H1 (cell line): ENCODE measurements at regions not wholly inside any gene's neighbourhood (a gene's known extent, or its start where the extent isn't known, plus 50 kb on each side); places are given as distances from the start of the nearest gene placed in this dataset.

Source experiments
- BACH1 ChIP-seq: IDR thresholded peaks from 2 replicates; pipeline ENCODE4 v1.6.1; 2012; ENCODE audit warnings: low read length, improper control_type of control experiment
- BRCA1 ChIP-seq: IDR thresholded peaks from 2 replicates; pipeline ENCODE4 v1.6.1; 2012; ENCODE audit warnings: low read depth, low read length, improper control_type of control experiment
- CREB1 ChIP-seq: IDR thresholded peaks from 2 replicates; pipeline ENCODE4 v1.6.1; 2012; ENCODE audit warnings: inconsistent platforms
- CTCF ChIP-seq, 3 experiments: IDR thresholded peaks; 1 replicate in 2 of 3; 2 replicates in 1 of 3; pipeline versions ENCODE4 v1.5.1 to v1.6.1; 2011; ENCODE audit warnings: low read length in 3 of 3, mild to moderate bottlenecking in 3 of 3, inconsistent platforms in 2 of 3, low read depth in 1 of 3, moderate library complexity in 1 of 3; ENCODE audit not compliant: insufficient read depth in 1 of 3; ENCODE audit errors: control extremely low read depth in 1 of 3
- E2F6 ChIP-seq: IDR thresholded peaks from 2 replicates; pipeline ENCODE4 v1.6.1; 2012; ENCODE audit warnings: inconsistent platforms
- EP300 ChIP-seq, 2 experiments: IDR thresholded peaks; 1 replicate in 1 of 2; 2 replicates in 1 of 2; pipeline ENCODE4 v1.6.1; 2011 to 2012; ENCODE audit warnings: low read depth in 2 of 2, low read length in 2 of 2, mild to moderate bottlenecking in 2 of 2, borderline replicate concordance in 1 of 2, inconsistent platforms in 1 of 2, moderate library complexity in 1 of 2
- GABPA ChIP-seq: IDR thresholded peaks from 2 replicates; pipeline ENCODE4 v1.6.1; 2011; ENCODE audit warnings: mild to moderate bottlenecking, low read length, moderate library complexity, borderline replicate concordance; ENCODE audit not compliant: insufficient read depth
- HDAC2 ChIP-seq, 2 experiments: fragments of 300-600 bp in 1 of 2; sonication (generic) in 1 of 2; IDR thresholded peaks; 2 replicates each; pipeline ENCODE4 v1.6.1; 2011 to 2012; ENCODE audit warnings: low read depth in 2 of 2, low read length in 2 of 2, mild to moderate bottlenecking in 2 of 2, moderate library complexity in 2 of 2, borderline replicate concordance in 1 of 2, inconsistent platforms in 1 of 2
- JUN ChIP-seq: IDR thresholded peaks from 2 replicates; pipeline ENCODE4 v1.6.1; 2011; ENCODE audit warnings: low read depth, mild to moderate bottlenecking, improper control_type of control experiment, low read length
- KDM1A ChIP-seq: fragments of 200-600, 300-600 bp; sonication (generic); IDR thresholded peaks from 2 replicates; pipeline ENCODE4 v1.7.1; 2016; ENCODE audit warnings: mild to moderate bottlenecking, low read length, borderline replicate concordance
- KDM4A ChIP-seq: IDR thresholded peaks from one replicate; pipeline ENCODE4 v1.7.1; 2012; ENCODE audit warnings: low read depth, mild to moderate bottlenecking, moderate library complexity, low read length, inconsistent platforms; ENCODE audit not compliant: severe bottlenecking
- RBBP5 ChIP-seq: IDR thresholded peaks from 2 replicates; pipeline ENCODE4 v1.7.1; 2012; ENCODE audit warnings: low read depth, mild to moderate bottlenecking, inconsistent platforms, low read length, moderate library complexity, borderline replicate concordance
- RXRA ChIP-seq: IDR thresholded peaks from 2 replicates; pipeline ENCODE4 v1.6.1; 2011; ENCODE audit warnings: low read depth, mild to moderate bottlenecking, low read length, moderate library complexity; ENCODE audit not compliant: insufficient read depth
- SIN3A ChIP-seq, 2 experiments: IDR thresholded peaks in 1 of 2; conservative IDR thresholded peaks in 1 of 2; 2 replicates each; pipeline ENCODE4 v1.6.1; 2011 to 2012; ENCODE audit warnings: low read length in 2 of 2, improper control_type of control experiment in 1 of 2, low read depth in 1 of 2, mild to moderate bottlenecking in 1 of 2
- SIX5 ChIP-seq: IDR thresholded peaks from 2 replicates; pipeline ENCODE4 v1.6.1; 2011; ENCODE audit warnings: mild to moderate bottlenecking, low read depth, low read length
- SRF ChIP-seq: IDR thresholded peaks from 2 replicates; pipeline ENCODE4 v1.6.1; 2011; ENCODE audit warnings: mild to moderate bottlenecking, low read depth, low read length, moderate library complexity
- TAF1 ChIP-seq: IDR thresholded peaks from 2 replicates; pipeline ENCODE4 v1.6.1; 2011; ENCODE audit warnings: mild to moderate bottlenecking, low read depth, low read length
- TAF7 ChIP-seq: optimal IDR thresholded peaks from 2 replicates; pipeline ENCODE3; 2011; ENCODE audit warnings: low read depth, mild to moderate bottlenecking, inconsistent platforms, low read length, moderate library complexity, borderline replicate concordance
- TCF12 ChIP-seq: IDR thresholded peaks from 2 replicates; pipeline ENCODE4 v1.6.1; 2011; ENCODE audit warnings: low read depth, mild to moderate bottlenecking, low read length
- YY1 ChIP-seq: IDR thresholded peaks from 2 replicates; pipeline ENCODE4 v1.6.1; 2011; ENCODE audit warnings: low read depth, mild to moderate bottlenecking, low read length

- TF ChIP-seq E2F6 (0 out of 2 replicates have a peak, but pooled peaks have one; percentile 37), KDM4A (peak; percentile 60), CTCF (IDR thresholded peaks at IDR 0.05; ENCODE audit: control extremely low read depth in 1 of 3, insufficient read depth in 1 of 3, low read depth in 1 of 3, low read length in 3 of 3) (peak; percentile 47 to 62 (median 49)), SIX5 (no peak), YY1 (peak; percentile 54; the same call in 1 of the 2 replicates), CREB1 (peak; percentile 44; the same call in 1 of the 2 replicates), TCF12 (no peak), JUN (no peak), RBBP5 (no peak), SRF (no peak), BACH1 (no peak), TAF7 (peak; percentile 37), SIN3A (conservative IDR thresholded peaks at IDR 0.05 in 1 of 2, IDR thresholded peaks at IDR 0.05 in 1 of 2; ENCODE audit: low read depth in 1 of 2, low read length in 2 of 2) (peak; percentile 98 to 100), GABPA (0 out of 2 replicates have a peak, but pooled peaks have one; percentile 24), BRCA1 (no peak), EP300 (IDR thresholded peaks at IDR 0.05; ENCODE audit: borderline replicate concordance in 1 of 2, low read depth in 2 of 2, low read length in 2 of 2) (0 out of 3 replicates have a peak, but pooled peaks of 1 of the 2 experiments have one; percentile 22), HDAC2 (IDR thresholded peaks at IDR 0.05; ENCODE audit: borderline replicate concordance in 1 of 2, low read depth in 2 of 2, low read length in 2 of 2) (peak; percentile 84 to 93; a peak in 3 of 4 replicates), TAF1 (peak; percentile 36; the same call in 1 of the 2 replicates), RXRA (no peak), KDM1A (no peak)
These were observed 355.0 kb downstream of the SNAPC1 start (continued) for GRCh38 chr14:62117010-62117750.
